Stomach (tissue), 4 donors: ENCODE measurements at regions not wholly inside any gene's neighbourhood (a gene's known extent, or its start where the extent isn't known, plus 50 kb on each side); places are given as distances from the start of the nearest gene placed in this dataset.

Experiments used
- CTCF ChIP-seq, 7 experiments: fragments of 450-650 bp in 4 of 7; fragments of 200-600 bp in 3 of 7; sonication (generic) in 3 of 7; IDR thresholded peaks; one replicate each; pipeline ENCODE4 v1.5.1; 2016 to 2019; ENCODE audit warnings: antibody characterized with exemption in 7 of 7, control low read depth in 2 of 7, mild to moderate bottlenecking in 1 of 7
- POLR2AphosphoS5 ChIP-seq, 3 donors: sonication (generic); formaldehyde crosslinking; IDR thresholded peaks; one replicate each; pipeline ENCODE4 v1.6.1; 2016; ENCODE audit warnings: antibody characterized with exemption in 3 of 3

GRCh38 chr12:28129031-28129430 lies 61.2 kb upstream of the CCDC91 start:
- TF ChIP-seq CTCF (IDR thresholded peaks at IDR 0.05) = no peak
- no peak for TF ChIP-seq POLR2AphosphoS5 (IDR thresholded peaks at IDR 0.05)
